Esophagus squamous epithelium (tissue), 4 donors: ENCODE measurements at regions not wholly inside any gene's neighbourhood (a gene's known extent, or its start where the extent isn't known, plus 50 kb on each side); places are given as distances from the start of the nearest gene placed in this dataset.

ENCODE experiments used
- POLR2A ChIP-seq, 4 donors: fragments of 450-650 bp; IDR thresholded peaks; one replicate each; pipeline ENCODE4 v1.6.1; 2017; ENCODE audit warnings: antibody characterized with exemption in 4 of 4, mild to moderate bottlenecking in 4 of 4, moderate library complexity in 3 of 4
- TF ChIP-seq, protein P1 (sequence below), 6 experiments: fragments of 450-650 bp in 4 of 6; fragments of 200-600 bp in 2 of 6; sonication (generic) in 2 of 6; IDR thresholded peaks; one replicate each; pipeline ENCODE4 v1.5.1; 2016 to 2019; ENCODE audit warnings: antibody characterized with exemption in 6 of 6, mild to moderate bottlenecking in 4 of 6, moderate library complexity in 4 of 6

DNA sequence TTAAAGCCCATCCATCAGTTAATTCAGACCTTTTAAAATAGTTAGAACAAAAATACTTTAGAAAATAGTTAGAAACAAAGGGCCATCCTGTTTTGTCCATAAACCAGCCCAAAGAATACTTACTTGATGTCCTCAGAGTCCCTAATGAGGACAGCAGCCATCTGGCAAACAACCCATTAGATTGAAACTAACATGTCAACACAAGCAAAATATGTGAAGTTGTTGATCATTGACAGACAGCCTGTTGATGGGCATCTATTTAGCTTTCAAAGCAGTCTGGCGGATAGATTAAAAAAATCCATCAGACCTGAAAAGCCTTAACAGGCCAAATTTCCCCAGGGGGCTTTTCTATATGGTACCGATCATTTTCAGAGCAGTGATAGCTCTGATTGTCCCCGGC lies 154.2 kb upstream of the TSHZ2 start:
- TF ChIP-seq POLR2A (IDR thresholded peaks at IDR 0.05) = no peak
- TF ChIP-seq, protein P1, sequence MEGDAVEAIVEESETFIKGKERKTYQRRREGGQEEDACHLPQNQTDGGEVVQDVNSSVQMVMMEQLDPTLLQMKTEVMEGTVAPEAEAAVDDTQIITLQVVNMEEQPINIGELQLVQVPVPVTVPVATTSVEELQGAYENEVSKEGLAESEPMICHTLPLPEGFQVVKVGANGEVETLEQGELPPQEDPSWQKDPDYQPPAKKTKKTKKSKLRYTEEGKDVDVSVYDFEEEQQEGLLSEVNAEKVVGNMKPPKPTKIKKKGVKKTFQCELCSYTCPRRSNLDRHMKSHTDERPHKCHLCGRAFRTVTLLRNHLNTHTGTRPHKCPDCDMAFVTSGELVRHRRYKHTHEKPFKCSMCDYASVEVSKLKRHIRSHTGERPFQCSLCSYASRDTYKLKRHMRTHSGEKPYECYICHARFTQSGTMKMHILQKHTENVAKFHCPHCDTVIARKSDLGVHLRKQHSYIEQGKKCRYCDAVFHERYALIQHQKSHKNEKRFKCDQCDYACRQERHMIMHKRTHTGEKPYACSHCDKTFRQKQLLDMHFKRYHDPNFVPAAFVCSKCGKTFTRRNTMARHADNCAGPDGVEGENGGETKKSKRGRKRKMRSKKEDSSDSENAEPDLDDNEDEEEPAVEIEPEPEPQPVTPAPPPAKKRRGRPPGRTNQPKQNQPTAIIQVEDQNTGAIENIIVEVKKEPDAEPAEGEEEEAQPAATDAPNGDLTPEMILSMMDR (IDR thresholded peaks at IDR 0.05) = no peak
